Activated CD8-positive, alpha-beta memory T cell treated with anti-CD3 and anti-CD28 coated beads for 4 hours (primary cell): ENCODE measurements at regions not wholly inside any gene's neighbourhood (a gene's known extent, or its start where the extent isn't known, plus 50 kb on each side); places are given as distances from the start of the nearest gene placed in this dataset.

ENCODE experiments used
- DNase-seq, 2 donors: peaks; one replicate each; pipeline ENCODE4 v3.0.0-alpha.2; 2020; ENCODE audit warnings: low read depth in 2 of 2

- no peak for DNase-seq
Observed at GRCh38 chr5:82850393-82850792, 226.8 kb downstream of the TMEM167A start.

DNA sequence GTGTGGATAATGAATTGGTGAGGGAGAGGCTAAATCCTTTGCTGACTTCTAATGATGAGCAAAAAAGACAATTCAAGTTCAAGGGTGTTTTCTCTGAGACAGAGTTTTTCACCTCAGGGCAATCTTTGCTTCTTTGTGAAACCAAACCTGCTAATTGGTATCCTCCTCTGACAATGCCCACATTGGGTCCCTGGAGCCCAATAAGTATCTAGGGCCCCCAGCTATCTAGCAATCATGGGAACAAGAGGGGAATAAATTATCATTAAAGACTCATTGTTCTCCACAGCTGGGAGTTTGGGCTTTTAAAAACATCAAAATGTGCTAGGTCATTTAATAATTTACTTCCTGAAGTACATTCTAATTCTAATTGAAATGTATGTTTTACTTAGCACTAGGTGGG lies 227.3 kb downstream of the TMEM167A start:
- DNase-seq = no peak

DNA sequence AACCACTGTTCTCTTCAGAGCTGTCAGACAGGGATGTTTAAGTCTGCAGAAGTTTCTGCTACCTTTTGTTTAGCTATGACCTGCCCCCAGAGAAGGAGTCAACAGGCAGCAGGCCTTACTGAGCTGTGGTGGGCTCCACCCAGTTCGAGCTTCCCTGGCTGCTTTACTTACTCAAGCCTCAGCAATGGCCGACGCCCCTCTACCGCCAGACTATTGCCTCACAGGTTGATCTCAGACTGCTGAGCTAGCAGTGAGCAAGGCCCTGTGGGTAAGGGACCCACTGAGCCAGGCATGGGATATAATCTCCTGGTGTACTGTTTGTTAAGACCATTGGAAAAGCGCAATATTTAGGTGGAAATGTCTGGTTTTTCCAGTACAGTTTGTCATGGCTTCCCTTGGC lies 229.6 kb downstream of the TMEM167A start:
- DNase-seq = no peak

DNA sequence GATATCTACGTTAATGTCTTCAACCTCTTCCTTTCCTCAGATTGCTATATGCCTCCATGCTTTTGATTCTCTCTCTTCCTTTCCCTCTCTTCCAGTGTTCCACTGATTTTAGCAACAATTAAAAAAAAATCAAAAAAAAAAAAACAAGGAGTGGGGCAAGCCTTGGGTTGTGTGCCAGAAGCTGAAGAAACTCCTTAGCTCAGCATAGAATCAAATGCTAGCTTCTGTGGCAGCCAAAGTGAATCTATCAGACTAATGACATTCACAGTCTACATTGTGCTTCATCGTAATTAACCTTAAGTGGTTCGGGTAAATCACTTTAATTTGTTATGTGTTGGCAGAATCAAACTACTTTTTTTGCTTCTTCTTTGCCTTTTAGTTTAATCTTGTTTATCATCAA lies 237.3 kb downstream of the TMEM167A start:
- DNase-seq = no peak

- no peak for DNase-seq
Observed at GRCh38 chr5:82835488-82835887, 241.7 kb downstream of the TMEM167A start.

- no peak for DNase-seq
Observed at GRCh38 chr5:82834151-82834550, 243.0 kb downstream of the TMEM167A start.

DNA sequence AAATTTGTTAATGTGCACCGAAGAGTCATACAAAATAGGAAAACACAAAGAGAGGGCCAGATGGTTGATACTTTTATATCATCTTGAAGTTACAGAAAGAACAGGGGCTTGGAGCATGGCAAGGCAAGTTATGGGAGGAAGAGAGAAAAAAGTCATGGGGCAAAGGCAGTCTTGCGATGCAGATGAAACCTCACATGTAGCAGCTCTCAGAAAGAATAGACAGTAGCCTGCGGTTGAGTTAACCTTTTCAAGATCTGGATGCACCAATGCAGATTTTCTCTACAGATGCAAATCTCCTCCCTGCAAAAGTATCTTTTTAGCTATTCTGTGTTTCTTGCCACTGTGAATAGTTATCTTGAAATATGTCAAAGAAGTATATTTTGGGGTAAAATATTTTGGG lies 243.9 kb downstream of the TMEM167A start:
- no peak for DNase-seq

DNA sequence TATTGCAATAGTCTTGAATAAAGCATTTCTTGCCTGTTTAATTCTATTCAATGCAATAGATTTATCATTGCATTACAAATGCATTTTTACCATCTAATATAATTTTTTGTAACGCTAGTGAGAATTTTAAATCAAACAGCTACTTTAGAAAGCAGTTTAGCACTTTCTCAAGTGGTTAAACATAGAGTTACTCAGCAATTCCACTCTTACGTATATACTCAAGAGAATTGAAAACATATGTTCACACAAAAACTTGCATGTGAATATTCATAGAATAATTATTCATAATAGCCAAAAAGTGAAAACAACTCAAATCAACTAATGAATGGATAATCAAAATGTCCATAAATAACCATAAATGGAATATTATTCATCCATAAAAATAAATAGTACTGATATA lies 244.7 kb downstream of the TMEM167A start:
- DNase-seq = no peak

GRCh38 chr5:82828211-82828610 lies 249.0 kb downstream of the TMEM167A start:
- no peak for DNase-seq

GRCh38 chr5:82827651-82828050 lies 249.5 kb downstream of the TMEM167A start:
- no peak for DNase-seq

DNA sequence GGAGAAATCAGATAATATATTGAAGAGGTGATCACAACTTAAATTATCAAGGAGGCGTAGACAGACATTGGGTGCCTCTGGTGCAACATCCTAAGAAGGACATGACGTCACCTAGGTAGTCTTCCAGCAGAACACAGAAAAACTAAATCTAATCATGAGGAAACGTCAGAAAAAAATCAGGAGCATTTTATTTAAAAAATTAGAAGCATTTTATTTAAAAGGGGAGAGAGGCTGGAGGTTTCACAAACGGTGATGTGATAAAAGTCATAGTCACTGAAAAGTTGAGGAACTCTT lies 254.6 kb downstream of the TMEM167A start:
- DNase-seq = no peak

DNA sequence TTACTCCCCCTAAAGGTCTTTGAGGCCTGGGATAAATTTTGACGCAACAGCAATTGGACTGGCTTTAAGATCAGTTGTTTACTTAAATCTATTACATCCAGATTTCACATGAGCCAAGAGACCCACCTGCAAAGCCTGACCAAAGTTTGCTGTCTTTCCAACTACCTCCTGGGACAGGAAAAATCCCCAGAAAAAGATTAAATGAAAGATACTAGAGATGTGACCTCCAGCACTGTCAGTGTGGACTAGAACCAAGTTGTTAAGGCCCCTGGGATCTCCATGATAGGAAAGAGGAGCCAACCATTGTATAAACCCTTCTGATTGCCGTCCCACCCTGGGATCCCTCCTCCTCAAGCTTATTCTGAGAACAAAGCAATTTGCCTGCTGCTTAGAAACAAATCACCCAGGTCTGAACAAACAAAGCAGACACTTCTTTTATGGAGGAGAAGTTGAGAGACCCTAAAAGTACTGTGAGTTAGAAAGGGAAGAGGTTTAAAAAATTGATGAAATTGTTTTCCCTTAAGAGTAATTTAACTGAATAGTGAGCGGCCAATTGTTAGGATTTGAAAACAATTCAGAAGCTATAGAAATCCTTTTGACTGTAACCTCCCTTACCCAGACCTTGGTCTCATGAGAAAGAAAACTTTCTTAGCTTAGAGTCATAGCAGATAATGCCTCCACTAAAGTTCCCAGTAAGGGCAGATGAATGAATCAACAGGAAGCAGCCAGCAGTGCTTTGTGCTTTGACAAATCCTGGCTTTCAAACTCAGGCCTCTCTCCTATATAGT lies 255.2 kb downstream of the TMEM167A start:
- DNase-seq = no peak

DNA sequence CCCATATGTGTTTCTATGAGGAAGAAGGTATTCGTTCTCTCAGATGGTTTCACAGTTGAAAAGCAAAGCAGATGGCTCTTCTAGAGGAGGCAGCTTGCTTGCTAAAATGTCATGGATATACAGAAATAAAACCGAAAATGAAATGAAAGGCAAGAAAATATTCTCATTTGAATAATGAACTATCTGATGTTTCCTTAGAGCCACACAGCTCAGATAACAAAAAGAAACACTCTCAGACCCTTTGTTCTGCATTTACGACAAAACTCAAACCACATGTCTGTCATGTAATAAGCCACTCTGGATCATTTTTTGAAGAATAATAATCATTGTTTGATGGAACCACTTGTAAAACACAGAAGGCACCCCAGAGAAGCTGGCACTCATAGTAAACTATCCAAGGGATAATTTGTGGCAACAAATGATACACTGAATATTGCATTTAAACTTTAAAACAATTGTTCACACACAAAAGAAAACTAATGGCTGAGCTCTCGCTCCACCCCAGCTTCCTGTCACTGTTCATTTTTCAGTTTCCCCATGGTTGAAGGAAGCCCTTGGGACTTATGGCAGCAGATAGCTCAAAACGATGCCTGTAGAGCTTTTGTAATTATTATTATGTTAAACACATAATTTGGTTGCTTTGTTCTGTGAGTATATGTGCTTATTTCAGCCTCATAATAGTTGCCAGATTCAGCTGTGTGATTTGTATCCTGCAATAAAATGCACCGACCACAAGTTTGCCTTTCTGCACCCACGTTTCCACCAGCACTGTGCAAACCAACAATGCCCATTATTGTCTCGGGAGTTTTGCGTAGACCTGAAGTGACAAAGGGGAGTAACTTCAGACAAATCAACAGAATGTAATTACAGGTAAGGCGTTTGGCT lies 256.0 kb downstream of the TMEM167A start:
- DNase-seq = no peak

- no peak for DNase-seq
Observed at GRCh38 chr5:82820188-82820587, 257.0 kb downstream of the TMEM167A start.

GRCh38 chr5:82817897-82818676 lies 259.1 kb downstream of the TMEM167A start:
- no peak for DNase-seq

DNA sequence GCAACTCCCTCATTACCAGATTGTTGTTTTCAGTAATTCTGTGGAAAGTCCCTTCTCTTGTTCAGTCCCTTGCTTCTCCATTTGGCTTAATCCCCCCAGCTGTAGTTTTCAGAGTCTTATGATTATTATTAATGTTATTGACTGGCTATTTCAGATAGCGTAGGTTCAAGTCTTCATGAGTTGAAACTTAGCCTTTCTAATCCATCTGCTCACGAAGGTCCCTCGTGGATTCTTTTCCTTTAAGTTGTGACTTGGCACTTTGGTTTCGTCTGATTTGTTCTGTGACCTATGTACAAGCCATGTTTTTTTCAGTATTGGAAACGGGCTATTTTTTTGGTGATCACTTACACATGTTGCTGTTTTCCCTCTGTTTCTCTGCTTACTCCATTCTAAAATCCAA lies 260.3 kb downstream of the TMEM167A start:
- DNase-seq = no peak

- DNase-seq = no peak
Observed at GRCh38 chr5:82815871-82816270, 261.3 kb downstream of the TMEM167A start.

DNA sequence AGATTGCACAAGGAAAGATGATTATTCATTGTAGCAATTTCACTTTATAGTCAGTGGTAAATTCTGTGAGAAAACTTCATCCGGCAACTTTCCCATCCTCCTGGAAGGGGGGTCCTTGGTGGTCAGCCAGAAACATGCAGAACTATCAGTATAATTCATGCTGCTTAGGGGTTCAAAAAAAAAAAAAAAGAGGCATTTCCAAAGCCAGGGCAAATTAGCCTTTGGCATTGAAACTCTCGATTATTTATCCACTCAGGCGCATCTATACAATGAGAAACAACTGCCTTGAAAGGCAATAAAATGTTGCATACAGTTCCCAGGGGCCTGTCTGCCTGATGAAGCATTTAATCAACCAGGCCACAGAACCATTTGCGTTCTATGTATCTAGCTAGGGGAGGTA lies 263.3 kb downstream of the TMEM167A start:
- DNase-seq = no peak

GRCh38 chr5:82812575-82812974 lies 264.6 kb downstream of the TMEM167A start:
- no peak for DNase-seq

- no peak for DNase-seq
Observed at GRCh38 chr5:82811490-82811889, 265.7 kb downstream of the TMEM167A start.

DNA sequence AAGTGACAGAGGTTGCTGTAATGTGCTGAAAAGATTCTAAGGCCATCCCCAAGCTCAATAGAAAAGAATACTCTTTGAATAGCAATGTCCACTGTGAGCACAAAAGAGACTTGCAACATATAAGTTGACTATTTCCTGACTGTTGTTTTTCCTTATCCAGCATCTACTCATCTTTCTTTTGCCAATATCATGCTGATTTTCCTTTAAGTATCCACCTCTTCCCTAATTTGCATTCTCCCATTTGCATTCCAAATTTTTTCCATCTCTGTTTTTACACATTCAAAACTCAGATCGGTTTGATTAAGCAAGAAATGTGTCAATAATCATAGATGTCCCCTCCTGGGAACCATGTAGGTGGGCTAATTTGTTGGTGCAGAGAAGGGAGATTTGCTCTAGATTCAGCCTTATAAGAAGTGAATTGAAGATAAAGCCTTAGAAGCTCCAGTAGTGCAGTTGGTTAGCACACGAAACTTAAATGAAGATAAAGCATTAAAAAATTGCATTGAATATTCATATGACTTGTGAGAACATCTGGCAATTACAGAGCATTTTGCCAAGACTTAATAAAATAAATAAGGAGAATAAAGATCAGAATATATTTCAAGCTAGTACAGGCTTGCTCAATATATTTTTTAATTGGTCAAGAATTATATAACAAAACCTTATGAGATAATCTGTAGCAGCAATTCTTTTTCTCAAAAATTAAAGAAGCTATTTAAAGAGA lies 267.6 kb downstream of the TMEM167A start:
- no peak for DNase-seq

DNA sequence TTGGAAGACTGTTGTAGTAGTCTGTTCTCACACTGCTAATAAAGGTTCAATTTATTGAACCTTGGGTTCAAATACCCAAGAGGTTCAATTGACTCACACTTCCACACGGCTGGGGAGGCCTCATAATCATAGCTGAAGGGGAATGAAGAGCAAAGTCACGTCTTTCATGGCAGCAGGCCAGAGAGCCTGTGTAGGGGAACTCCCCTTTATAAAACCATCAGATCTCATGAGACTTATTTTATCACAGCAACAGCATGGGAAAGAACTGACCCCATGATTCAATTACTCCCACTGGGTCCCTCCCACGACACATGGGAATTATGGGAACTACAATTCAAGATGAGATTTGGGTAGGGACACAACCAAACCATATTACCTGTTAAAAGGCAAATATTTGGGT lies 268.2 kb downstream of the TMEM167A start:
- no peak for DNase-seq
